Hepatic stellate cell (primary cell): ENCODE measurements at regions not wholly inside any gene's neighbourhood (a gene's known extent, or its start where the extent isn't known, plus 50 kb on each side); places are given as distances from the start of the nearest gene placed in this dataset.

ENCODE experiments used
- DNase-seq: peaks from one replicate; pipeline ENCODE4 v3.0.0; 2011; ENCODE audit warnings: low spot score

- no peak for DNase-seq
Measured at GRCh38 chr13:73894995-73895571, 239.1 kb downstream of the KLF12 start.

GRCh38 chr13:73893833-73894232 is 240.4 kb downstream of the KLF12 start:
- no peak for DNase-seq

GRCh38 chr13:73891805-73892204 is 242.4 kb downstream of the KLF12 start:
- no peak for DNase-seq

- no peak for DNase-seq
Measured at GRCh38 chr13:73883162-73883561, 251.0 kb downstream of the KLF12 start.

GRCh38 chr13:73880365-73880764 is 253.8 kb downstream of the KLF12 start:
- DNase-seq: no peak

GRCh38 chr13:73879346-73880015 is 254.7 kb downstream of the KLF12 start:
- no peak for DNase-seq

GRCh38 chr13:73877399-73877798 is 256.8 kb downstream of the KLF12 start:
- no peak for DNase-seq

- DNase-seq: no peak
Measured at GRCh38 chr13:73876323-73876722, 257.9 kb downstream of the KLF12 start.

- DNase-seq: no peak
Measured at GRCh38 chr13:73873940-73874830, 260.0 kb downstream of the KLF12 start.

GRCh38 chr13:73872397-73872796 is 261.8 kb downstream of the KLF12 start:
- DNase-seq: no peak

GRCh38 chr13:73870970-73871935 is 263.0 kb downstream of the KLF12 start:
- peak; percentile 32 for DNase-seq

GRCh38 chr13:73870036-73870741 is 264.0 kb downstream of the KLF12 start:
- DNase-seq: no peak

- no peak for DNase-seq
Measured at GRCh38 chr13:73865027-73865426, 269.2 kb downstream of the KLF12 start.

- no peak for DNase-seq
Measured at GRCh38 chr13:73861136-73861535, 273.1 kb downstream of the KLF12 start.

GRCh38 chr13:73860501-73860900 is 273.7 kb downstream of the KLF12 start:
- DNase-seq: no peak

GRCh38 chr13:73859841-73860240 is 274.4 kb downstream of the KLF12 start:
- no peak for DNase-seq

- peak; percentile 2 for DNase-seq
Measured at GRCh38 chr13:73857106-73857505, 277.1 kb downstream of the KLF12 start.

GRCh38 chr13:73851104-73851503 is 283.1 kb downstream of the KLF12 start:
- DNase-seq: no peak

- DNase-seq: no peak
Measured at GRCh38 chr13:73850104-73850873, 283.9 kb downstream of the KLF12 start.

- peak; percentile 2 for DNase-seq
Measured at GRCh38 chr13:73849292-73849691, 284.9 kb downstream of the KLF12 start.
